ENCODE measurements at regions not wholly inside any gene's neighbourhood (a gene's known extent, or its start where the extent isn't known, plus 50 kb on each side); places are given as distances from the start of the nearest gene placed in this dataset.

- no peak overlapping the region for H3K4me3 ChIP-seq (ENCODE audit: low read depth, low read length)
These were observed 366.0 kb downstream of the BRD1 start for GRCh38 chr22:49461674-49462073.

GRCh38 chr22:49460592-49461281 lies 366.9 kb downstream of the BRD1 start:
- TF ChIP-seq CTCF (IDR thresholded peaks at IDR 0.05; ENCODE audit: low read depth, low read length, missing control alignments) = no peak
- DNase-seq (ENCODE audit: low read depth) = no peak
- no peak overlapping the region for H3K4me3 ChIP-seq (ENCODE audit: low read depth, low read length)

More at GRCh38 chr22:49461674-49462073, 366.0 kb downstream of the BRD1 start:
- TF ChIP-seq CTCF (IDR thresholded peaks at IDR 0.05; ENCODE audit: low read depth, low read length, missing control alignments) = no peak
- DNase-seq (ENCODE audit: low read depth) = no peak

GRCh38 chr22:49460091-49460490 lies 367.6 kb downstream of the BRD1 start:
- H3K4me3 ChIP-seq (ENCODE audit: low read depth, low read length) = no peak overlapping the region
- DNase-seq (ENCODE audit: low read depth) = no peak
- TF ChIP-seq CTCF (IDR thresholded peaks at IDR 0.05; ENCODE audit: low read depth, low read length, missing control alignments) = no peak

- DNase-seq (ENCODE audit: low read depth) = no peak
These were observed 369.0 kb downstream of the BRD1 start for GRCh38 chr22:49458708-49459099.

GRCh38 chr22:49457946-49458707 lies 369.5 kb downstream of the BRD1 start:
- no peak for DNase-seq (ENCODE audit: low read depth)
- TF ChIP-seq CTCF (IDR thresholded peaks at IDR 0.05; ENCODE audit: low read depth, low read length, missing control alignments) = no peak
- no peak overlapping the region for H3K4me3 ChIP-seq (ENCODE audit: low read depth, low read length)

More at GRCh38 chr22:49458708-49459099, 369.0 kb downstream of the BRD1 start:
- no peak for TF ChIP-seq CTCF (IDR thresholded peaks at IDR 0.05; ENCODE audit: low read depth, low read length, missing control alignments)
- no peak overlapping the region for H3K4me3 ChIP-seq (ENCODE audit: low read depth, low read length)

- TF ChIP-seq CTCF (IDR thresholded peaks at IDR 0.05; ENCODE audit: low read depth, low read length, missing control alignments) = no peak
- DNase-seq (ENCODE audit: low read depth) = no peak
- H3K4me3 ChIP-seq (ENCODE audit: low read depth, low read length) = no peak overlapping the region
These were observed 370.5 kb downstream of the BRD1 start for GRCh38 chr22:49457146-49457545.
